HUES6 (cell line): ENCODE measurements at regions not wholly inside any gene's neighbourhood (a gene's known extent, or its start where the extent isn't known, plus 50 kb on each side); places are given as distances from the start of the nearest gene placed in this dataset.
A peak's percentile ranks its signal among the peaks of the same experiment; 100 is the strongest.
"Not testable (repeated sequence)": the region's sequence is repeated elsewhere in the genome, so short reads cannot be mapped to it uniquely, and the experiment has no call there.

Source experiments
- H3K27ac ChIP-seq: 2 replicates; pipeline ENCODE4 v1.7.0; 2013; ENCODE audit warnings: low read depth, mild to moderate bottlenecking, low read length, inconsistent platforms
- H3K27me3 ChIP-seq: 2 replicates; pipeline ENCODE4 v1.6.1; 2013; ENCODE audit warnings: low read length; ENCODE audit not compliant: control insufficient read depth, insufficient read depth
- H3K36me3 ChIP-seq: 2 replicates; pipeline ENCODE4 v1.6.1; 2013; ENCODE audit warnings: low read length; ENCODE audit not compliant: control insufficient read depth, insufficient read depth
- H3K4me1 ChIP-seq: 2 replicates; pipeline ENCODE4 v1.6.1; 2013; ENCODE audit warnings: low read length; ENCODE audit not compliant: control insufficient read depth, insufficient read depth
- H3K4me3 ChIP-seq: 2 replicates; pipeline ENCODE4 v1.5.1; 2013; ENCODE audit warnings: low read depth, low read length
- H3K9ac ChIP-seq: one replicate; pipeline ENCODE4 v1.6.1; 2013; ENCODE audit warnings: mild to moderate bottlenecking, low read length
- H3K9me3 ChIP-seq: 2 replicates; pipeline ENCODE4 v1.6.1; 2013; ENCODE audit warnings: low read depth, low read length; ENCODE audit not compliant: control insufficient read depth, insufficient read depth

DNA sequence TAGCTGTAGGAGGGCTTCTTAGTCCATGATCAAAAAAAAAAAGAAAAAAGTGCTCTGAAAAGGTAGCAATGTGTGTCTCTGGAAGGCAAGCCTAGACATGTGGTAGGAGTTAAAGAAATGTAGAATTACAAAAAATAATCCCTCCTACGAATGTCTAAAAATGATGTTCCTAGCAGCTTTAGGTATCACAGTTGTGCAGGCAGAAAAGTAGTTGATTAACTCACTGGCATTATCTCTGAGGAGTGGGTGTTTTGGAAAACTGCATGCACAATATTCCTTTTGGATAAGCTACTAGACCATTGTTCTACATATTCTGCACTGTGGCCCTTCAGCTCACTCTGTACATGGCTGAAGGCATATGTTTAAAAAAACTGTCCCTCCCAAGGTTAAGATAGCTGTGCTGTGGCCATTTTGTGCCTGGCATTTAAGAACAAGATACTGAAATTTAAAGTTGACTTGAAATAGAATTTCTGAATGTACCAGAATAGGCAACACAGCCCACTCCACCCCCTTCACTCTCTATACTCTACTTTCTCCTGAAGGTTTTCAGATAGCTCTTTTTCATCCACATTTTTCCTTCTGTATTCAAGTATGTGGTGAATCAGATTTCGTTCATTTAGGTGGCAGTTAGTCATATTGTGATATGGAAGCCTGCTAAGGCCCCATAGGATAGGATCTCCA lies 463.9 kb upstream of the LRRC7 start:
- no peak overlapping the region for H3K9ac ChIP-seq
- H3K27ac ChIP-seq, result no peak overlapping the region
- no peaks in the 10 kb centered on the region for H3K36me3 ChIP-seq
- H3K4me3 ChIP-seq, result no peak overlapping the region
- no peaks in the 10 kb centered on the region for H3K4me1 ChIP-seq
- H3K27me3 ChIP-seq, result no peaks in the 10 kb centered on the region
- H3K9me3 ChIP-seq, result peaks cover 13% of the 10 kb centered on the region; the same call in 1 of the 2 replicates

DNA sequence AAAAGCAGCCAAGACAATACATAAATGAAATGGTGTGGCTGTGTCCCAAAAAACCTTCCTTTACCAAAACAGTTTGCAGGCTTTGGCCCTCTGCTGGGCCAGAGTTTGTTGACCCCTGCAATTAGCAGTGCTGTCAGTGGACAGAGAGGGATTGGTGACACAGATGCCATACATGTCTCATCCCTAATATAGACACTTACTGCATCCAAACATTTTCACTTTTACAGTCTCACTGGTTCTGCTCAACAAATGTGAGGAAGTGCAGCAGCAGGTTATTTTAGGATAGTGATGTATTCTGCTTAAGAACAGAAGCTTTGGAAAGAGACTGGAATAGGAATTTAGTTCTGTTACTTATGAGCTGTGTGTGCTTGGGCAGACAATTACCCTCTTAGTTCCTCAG lies 462.8 kb upstream of the LRRC7 start:
- peaks cover 13% of the 10 kb centered on the region; the same call in 1 of the 2 replicates for H3K9me3 ChIP-seq
- no peak overlapping the region for H3K4me3 ChIP-seq
- no peaks in the 10 kb centered on the region for H3K4me1 ChIP-seq
- no peaks in the 10 kb centered on the region for H3K36me3 ChIP-seq
- no peaks in the 10 kb centered on the region for H3K27me3 ChIP-seq
- no peak overlapping the region for H3K27ac ChIP-seq
- H3K9ac ChIP-seq, result no peak overlapping the region

DNA sequence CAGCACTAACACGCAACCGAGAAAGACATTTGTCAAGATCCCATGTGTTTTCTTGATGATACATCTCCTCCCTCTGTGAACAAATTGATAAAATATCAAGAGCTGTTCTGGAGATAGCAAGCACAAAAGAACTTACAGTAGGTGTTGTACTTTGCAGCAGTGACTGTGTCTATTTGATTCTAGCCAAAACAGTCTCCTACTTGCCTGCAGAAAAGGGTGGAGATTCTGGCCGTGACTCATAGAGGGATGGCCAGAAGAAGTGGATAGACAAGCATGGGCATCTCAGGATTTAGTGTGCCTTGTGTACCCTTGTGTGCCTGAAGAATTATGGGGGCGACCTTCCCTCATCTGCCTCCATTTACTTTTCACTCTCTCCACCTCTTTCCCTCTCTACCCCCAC lies 458.4 kb upstream of the LRRC7 start:
- Histone ChIP-seq H3K4me3 (no peak overlapping the region), H3K9me3 (no peaks in the 10 kb centered on the region), H3K9ac (no peak overlapping the region), H3K4me1 (no peaks in the 10 kb centered on the region), H3K27me3 (no peaks in the 10 kb centered on the region), H3K27ac (no peak overlapping the region), H3K36me3 (no peaks in the 10 kb centered on the region)

DNA sequence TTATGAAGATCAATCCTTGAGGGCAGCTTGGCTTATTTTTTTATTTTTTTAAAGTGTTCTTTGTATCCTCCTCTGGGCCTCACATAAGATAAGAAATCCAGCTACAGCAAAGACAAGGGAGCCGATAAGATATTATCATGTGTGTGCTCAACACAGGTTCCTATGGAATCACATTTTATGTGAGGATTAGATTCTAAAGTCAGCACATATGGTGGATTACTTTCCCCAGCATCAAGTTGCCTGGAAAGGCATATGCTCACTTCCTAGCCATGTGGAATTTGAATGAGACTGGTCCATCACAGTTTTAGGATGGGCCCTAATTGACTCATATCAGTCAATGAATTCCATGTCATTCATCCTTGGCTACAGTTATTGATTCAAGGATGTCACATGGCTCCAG lies 456.9 kb upstream of the LRRC7 start:
- no peak overlapping the region for H3K27ac ChIP-seq
- H3K9me3 ChIP-seq, result no peaks in the 10 kb centered on the region

DNA sequence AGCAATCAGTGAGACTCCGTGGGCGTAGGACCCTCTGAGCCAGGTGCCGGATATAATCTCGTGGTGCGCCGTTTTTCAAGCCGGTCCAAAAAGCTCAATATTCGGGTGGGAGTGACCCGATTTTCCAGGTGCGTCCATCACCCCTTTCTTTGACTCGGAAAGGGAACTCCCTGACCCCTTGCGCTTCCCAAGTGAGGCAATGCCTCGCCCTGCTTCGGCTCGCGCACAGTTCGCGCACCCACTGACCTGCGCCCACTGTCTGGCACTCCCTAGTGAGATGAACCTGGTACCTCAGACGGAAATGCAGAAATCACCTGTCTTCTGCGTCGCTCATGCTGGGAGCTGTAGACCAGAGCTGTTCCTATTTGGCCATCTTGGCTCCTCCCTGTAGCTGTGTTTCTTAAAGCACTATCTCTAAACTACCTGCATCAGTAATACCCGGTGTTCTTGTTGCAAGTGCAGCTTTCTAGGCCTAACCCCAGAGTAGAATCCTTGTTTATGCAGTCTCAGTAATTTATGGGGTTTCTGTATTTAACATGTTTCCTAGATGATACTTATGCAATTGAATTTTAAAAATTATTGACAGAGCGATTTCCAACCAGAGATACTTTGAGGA lies 447.5 kb upstream of the LRRC7 start:
- not testable (repeated sequence) for H3K36me3 ChIP-seq, H3K27ac ChIP-seq
- peak overlapping the region; percentile 1 for H3K9ac ChIP-seq

More for the DNA sequence above, 456.9 kb upstream of the LRRC7 start:
- H3K9ac ChIP-seq, result no peak overlapping the region
- H3K4me1 ChIP-seq, result no peaks in the 10 kb centered on the region
- H3K36me3 ChIP-seq, result no peaks in the 10 kb centered on the region
- no peaks in the 10 kb centered on the region for H3K27me3 ChIP-seq
- no peak overlapping the region for H3K4me3 ChIP-seq

DNA sequence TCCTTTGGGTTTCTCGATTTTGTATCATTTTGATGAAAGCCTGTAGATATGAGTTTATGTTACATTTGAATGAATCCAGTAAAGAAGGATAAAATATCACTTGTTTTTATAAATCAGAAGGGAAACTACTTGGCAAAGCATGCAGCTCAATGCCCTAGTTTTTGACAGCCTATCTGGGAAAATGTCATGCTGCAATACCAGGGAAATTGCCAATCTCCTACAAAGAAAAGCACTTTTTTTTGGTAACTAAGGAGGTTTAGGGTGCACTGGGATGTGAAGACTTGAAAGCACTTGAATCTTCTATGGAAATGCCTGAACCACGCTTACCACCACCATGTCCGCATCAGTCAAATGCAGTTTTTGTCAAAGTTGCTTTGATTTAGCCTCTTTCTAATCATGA lies 446.9 kb upstream of the LRRC7 start:
- Histone ChIP-seq H3K9me3 (no peaks in the 10 kb centered on the region), H3K9ac (no peak overlapping the region), H3K27me3 (no peaks in the 10 kb centered on the region), H3K36me3 (no peaks in the 10 kb centered on the region), H3K4me3 (peak overlapping the region; percentile 48; the same call in 1 of the 2 replicates), H3K4me1 (peaks cover 8% of the 10 kb centered on the region; the same call in 1 of the 2 replicates), H3K27ac (no peak overlapping the region)

More for the DNA sequence above, 447.5 kb upstream of the LRRC7 start:
- H3K27me3 ChIP-seq, H3K9me3 ChIP-seq, H3K4me1 ChIP-seq: not testable (repeated sequence)
- H3K4me3 ChIP-seq, result peak overlapping the region; percentile 48

DNA sequence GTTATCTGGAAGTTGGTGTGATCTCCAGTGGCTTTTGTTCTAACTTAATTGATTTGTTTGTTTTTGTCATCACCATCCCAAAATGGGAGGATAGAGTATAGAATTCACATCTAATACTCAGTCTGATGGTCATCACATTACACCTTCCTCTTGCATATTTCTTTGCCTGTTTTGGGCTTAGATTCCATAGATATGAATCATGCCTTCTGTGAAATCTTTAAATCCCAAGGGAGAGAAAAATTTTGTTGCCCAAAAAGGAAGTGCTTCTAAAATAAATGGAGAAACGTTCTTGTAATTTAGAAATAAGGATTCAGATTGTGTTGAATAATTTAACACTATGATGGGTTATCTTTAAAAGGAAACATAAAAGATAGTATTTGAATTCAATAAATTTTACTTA lies 446.0 kb upstream of the LRRC7 start:
- Histone ChIP-seq H3K27ac (no peak overlapping the region), H3K4me3 (no peak overlapping the region), H3K9me3 (no peaks in the 10 kb centered on the region), H3K27me3 (no peaks in the 10 kb centered on the region), H3K9ac (no peak overlapping the region), H3K4me1 (peaks cover 8% of the 10 kb centered on the region; the same call in 1 of the 2 replicates), H3K36me3 (no peaks in the 10 kb centered on the region)

DNA sequence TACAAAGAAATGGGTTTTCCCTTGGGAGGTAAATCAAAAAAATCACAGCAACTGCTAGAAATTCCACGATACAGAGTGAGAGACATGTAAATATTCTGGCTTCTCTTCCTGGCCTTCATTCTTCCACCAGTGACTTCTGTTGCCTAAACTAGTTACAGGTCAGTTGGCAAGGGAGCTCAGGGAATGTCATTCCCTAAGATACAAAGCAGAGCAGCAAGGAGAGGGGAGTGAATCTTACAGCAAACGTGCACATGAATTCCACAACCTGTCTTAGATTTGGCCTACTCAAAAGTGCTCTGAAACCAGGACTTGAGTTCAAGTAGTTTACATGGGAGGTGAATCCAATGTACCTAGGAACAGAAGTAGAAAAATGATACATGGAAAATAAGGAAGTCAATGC lies 445.3 kb upstream of the LRRC7 start:
- Histone ChIP-seq H3K9ac (no peak overlapping the region), H3K4me1 (peaks cover 8% of the 10 kb centered on the region; the same call in 1 of the 2 replicates), H3K27ac (no peak overlapping the region), H3K9me3 (no peaks in the 10 kb centered on the region), H3K4me3 (no peak overlapping the region), H3K36me3 (no peaks in the 10 kb centered on the region), H3K27me3 (no peaks in the 10 kb centered on the region)

DNA sequence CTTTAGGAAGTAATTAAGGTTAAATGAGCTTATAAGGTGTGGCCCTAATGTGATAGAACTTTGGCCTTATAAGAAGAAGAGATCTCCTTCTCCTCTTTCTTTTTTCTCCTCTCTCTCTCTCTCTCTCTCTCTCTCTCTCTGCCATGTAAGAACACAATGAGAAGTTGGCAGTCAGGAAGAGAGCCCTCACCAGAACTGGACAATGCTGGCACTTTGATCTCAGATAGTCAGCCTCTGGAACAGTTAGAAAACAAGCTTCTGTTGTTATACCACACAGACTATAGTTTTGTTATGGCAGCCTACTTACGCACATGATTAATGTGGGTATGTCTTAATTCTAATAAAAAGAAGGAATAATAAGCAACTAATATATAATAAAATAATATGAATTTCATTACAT lies 444.2 kb upstream of the LRRC7 start:
- Histone ChIP-seq H3K27ac (no peak overlapping the region), H3K4me1 (peaks cover 12% of the 10 kb centered on the region; the same call in 1 of the 2 replicates), H3K9me3 (no peaks in the 10 kb centered on the region), H3K4me3 (no peak overlapping the region), H3K36me3 (no peaks in the 10 kb centered on the region), H3K27me3 (no peaks in the 10 kb centered on the region), H3K9ac (no peak overlapping the region)

DNA sequence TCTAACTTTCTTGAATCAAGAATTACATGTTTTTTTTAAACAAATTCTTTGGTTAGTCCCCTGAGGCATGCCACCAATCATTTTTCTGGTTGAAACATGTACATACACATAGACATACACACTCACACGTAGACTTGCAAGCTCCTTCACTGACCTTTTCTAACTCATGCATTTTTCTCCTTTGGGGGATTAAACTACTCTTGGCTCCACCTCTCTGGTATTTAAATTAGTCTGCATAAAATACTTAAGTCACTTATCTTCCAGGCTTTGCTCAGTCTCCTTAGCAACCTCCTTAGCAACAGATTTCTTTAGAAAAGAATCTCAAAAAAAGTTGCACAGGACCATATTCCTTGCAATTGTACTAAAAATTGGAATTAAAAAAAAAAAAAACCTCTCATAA lies 440.9 kb upstream of the LRRC7 start:
- Histone ChIP-seq H3K9ac (no peak overlapping the region), H3K4me3 (no peak overlapping the region), H3K9me3 (no peaks in the 10 kb centered on the region), H3K36me3 (no peaks in the 10 kb centered on the region), H3K4me1 (peaks cover 13% of the 10 kb centered on the region; the same call in 1 of the 2 replicates), H3K27me3 (no peaks in the 10 kb centered on the region), H3K27ac (no peak overlapping the region)

DNA sequence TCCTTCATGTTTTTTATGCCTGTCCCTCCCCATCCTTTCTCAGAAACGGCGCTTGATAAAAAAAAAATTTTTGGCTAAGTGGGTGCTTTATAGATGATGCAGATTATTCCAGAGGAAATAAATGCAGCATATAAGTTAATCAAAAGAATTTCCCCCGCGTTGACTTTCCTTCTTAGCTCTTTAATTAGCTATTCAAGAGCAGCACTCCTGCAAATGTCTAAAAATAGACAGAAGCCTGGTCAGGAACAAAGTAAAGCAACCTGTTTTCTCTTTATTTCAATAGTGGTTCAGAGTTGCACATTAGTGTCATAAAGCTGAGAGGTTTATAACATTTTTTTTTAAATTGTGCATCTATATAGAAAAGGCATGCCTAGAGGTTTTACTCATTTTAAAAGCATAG lies 439.5 kb upstream of the LRRC7 start:
- Histone ChIP-seq H3K36me3 (no peaks in the 10 kb centered on the region), H3K9me3 (no peaks in the 10 kb centered on the region), H3K4me3 (no peak overlapping the region), H3K27me3 (no peaks in the 10 kb centered on the region), H3K27ac (no peak overlapping the region), H3K4me1 (peaks cover 13% of the 10 kb centered on the region; the same call in 1 of the 2 replicates), H3K9ac (no peak overlapping the region)
